ENCODE measurements at regions not wholly inside any gene's neighbourhood (a gene's known extent, or its start where the extent isn't known, plus 50 kb on each side); places are given as distances from the start of the nearest gene placed in this dataset.
"Not testable (repeated sequence)": the region's sequence is repeated elsewhere in the genome, so short reads cannot be mapped to it uniquely, and the experiment has no call there.

GRCh38 chr1:177891809-177892208 is 78.0 kb downstream of the SEC16B start:
- no peak for DNase-seq (ENCODE audit: low read depth)

DNA sequence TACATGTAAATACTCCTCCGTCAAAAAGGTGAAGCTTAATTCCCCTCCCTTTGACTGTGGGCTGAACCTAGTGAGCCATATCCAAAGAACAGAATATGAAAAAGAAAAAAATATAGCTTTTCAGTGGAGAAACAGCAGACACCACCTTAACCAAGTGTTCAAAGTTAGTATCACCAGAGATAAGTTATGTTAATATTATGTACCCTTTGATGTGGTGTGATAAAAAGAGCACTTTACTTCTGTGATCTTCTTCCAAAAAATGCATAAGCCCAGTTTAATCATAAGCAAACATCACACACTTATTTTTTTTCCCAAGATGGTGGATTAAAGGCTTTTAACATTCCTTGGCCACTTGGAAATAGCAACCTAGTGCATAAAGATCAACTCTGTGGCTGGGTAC is 79.4 kb downstream of the SEC16B start:
- no peak for DNase-seq (ENCODE audit: low read depth)

DNA sequence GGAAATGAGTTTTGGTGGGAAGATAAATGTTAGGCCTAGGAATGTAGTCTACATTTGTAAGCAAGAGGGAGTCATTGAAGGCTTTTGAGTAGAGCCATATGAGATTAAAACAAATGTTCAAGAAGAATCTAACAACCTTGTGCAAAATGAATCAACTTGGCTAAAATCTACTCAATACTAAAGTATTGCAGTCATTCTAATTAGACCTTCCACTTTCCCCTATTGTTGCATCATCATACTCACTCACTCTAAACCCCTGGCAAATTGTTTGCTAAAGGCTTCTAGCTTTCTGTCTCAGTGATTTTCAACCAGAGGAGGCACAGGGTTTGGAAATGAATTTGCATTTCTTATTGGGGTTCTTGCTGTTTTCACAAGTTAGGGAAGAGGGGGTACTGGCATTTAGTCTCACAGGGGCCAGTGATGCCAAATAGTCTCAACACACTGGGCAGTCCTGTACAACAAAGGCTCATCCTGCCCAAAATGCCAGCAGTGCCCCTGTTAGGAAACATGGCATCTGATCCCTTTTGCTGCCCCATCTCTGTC is 85.3 kb downstream of the SEC16B start:
- no peak for DNase-seq (ENCODE audit: low read depth)

- DNase-seq (ENCODE audit: low read depth): no peak
Observed at GRCh38 chr1:177883581-177883980, 86.3 kb downstream of the SEC16B start.

DNA sequence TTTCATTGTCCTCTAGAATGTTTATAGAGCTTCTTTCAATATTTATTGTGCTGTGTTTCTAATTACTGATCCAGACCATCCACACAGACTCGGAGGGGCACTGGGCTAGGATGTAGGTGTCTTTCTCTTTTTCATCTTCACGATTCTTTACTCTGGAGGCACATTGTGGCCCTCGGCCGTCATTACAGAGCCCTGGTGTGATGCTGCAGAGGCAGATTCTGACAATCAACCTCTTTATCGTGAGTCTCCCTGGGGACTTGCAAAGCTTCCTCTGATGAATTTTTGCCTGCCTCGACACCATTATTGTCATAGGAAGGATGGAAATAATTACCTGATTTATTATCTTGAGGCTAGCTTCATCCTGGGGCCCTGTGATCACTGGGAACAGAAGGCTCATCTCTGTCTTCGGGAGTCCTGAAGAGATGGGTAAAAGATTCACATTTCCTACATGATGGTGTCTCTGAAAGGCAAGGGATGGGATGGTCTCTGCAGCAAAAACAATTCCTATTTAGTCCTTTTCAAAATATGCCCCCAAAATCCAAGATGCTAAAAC is 89.4 kb downstream of the SEC16B start:
- no peak for DNase-seq (ENCODE audit: low read depth)

- DNase-seq (ENCODE audit: low read depth): no peak
Observed at GRCh38 chr1:177877086-177877485, 92.8 kb downstream of the SEC16B start.

GRCh38 chr1:177873238-177873637 is 96.6 kb downstream of the SEC16B start:
- peak; percentile 93 for DNase-seq (ENCODE audit: low read depth)

GRCh38 chr1:177872308-177872900 is 97.5 kb downstream of the SEC16B start:
- no peak for DNase-seq (ENCODE audit: low read depth)

- DNase-seq (ENCODE audit: low read depth): no peak
Observed at GRCh38 chr1:177871613-177872307, 98.1 kb downstream of the SEC16B start.

DNA sequence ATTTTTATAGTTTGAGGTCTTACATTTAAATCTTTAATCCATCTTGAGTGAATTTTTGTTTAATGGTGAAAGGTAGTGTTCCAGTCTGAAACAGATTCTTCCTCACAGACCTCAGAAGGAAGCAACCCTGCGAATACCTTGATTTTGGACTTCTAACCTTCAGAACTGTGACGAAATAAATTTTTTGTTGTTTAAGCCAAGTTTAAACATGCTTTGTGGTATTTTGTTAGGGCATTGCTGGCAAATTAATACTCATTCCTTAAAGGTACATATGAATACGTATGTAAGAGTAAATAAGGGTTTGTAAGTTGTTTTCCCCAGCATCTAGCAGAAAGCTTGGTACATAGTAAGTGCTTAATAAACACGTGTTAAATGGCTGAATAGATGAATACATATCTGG is 100.3 kb downstream of the SEC16B start:
- DNase-seq (ENCODE audit: low read depth): no peak

- not testable (repeated sequence) for DNase-seq (ENCODE audit: low read depth)
Observed at GRCh38 chr1:177869011-177869410, 100.8 kb downstream of the SEC16B start.

GRCh38 chr1:177865807-177866206 is 104.1 kb downstream of the SEC16B start:
- no peak for DNase-seq (ENCODE audit: low read depth)

DNA sequence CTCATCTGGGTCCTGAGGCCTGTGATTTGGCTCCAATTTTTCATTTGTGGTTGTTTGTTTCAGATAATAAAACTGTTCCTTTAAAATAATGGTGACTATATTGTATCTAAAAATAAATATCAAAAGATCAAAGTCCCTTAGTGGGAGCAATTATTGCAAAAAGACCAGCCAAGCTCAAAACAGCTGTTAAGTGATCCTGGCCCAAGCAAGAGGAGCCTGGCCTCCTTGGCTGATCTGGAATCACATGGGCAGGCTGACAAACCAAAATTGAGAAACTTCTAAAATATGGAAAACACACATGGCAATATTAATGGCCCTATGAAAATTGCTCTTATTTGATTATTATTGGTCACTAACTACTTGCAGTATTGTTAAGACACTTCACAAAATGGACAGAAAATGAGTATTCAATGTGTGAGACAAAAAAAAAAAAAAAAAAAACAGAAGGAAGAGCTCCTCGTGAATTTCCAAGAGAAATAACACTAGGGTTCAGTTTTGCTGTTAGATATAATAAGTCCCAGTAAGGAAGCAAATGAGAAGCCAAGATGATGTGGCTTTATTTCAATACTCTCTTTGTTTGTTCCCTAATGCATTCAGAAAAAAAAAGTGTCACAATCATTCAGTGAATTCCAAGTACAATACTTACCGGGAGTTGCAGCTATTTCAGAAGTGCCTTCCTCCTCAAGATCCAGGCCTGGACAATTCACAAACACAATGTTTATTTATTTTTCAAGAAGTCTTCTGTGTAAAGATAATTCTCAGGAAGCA is 105.1 kb downstream of the SEC16B start:
- DNase-seq (ENCODE audit: low read depth): no peak

GRCh38 chr1:177863796-177864195 is 106.1 kb downstream of the SEC16B start:
- peak; percentile 10 for DNase-seq (ENCODE audit: low read depth)

DNA sequence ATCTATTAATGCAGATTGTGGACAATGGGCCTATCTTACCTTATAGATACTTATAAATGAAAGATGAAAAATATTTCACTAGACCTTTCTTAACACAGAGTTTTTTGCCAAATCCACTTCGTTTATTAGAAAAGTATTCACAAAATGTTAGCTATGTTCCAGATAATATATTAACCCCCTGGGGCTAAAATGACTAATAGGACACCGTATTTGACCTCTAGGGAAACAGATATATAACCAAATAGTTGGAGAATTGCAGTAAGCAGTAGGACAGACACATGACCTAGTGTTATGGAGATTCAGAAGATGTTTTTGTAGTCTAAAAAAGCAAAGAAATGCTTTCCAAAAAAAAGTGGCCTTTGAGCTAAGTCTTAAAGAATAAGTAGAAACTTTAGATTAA is 106.9 kb downstream of the SEC16B start:
- peak; percentile 56 for DNase-seq (ENCODE audit: low read depth)

DNA sequence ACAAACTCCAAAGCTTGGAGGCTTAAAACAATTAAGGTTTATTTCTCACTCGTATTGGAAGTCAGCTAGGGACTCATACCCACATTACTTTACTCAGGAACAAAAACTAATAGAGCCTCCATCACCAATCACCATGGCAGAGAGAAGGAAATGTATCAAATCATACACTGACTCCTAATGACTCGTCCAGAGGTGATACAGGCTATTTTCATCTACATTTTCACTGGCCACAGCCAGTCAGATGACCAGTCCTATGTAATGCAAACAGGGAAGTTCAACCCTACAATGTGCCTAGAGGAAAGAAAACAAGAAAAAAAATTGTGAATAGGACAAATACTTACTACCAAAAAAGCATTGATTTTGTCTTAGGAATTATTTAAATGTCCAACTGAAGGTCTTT is 110.3 kb downstream of the SEC16B start:
- DNase-seq (ENCODE audit: low read depth): peak; percentile 27

DNA sequence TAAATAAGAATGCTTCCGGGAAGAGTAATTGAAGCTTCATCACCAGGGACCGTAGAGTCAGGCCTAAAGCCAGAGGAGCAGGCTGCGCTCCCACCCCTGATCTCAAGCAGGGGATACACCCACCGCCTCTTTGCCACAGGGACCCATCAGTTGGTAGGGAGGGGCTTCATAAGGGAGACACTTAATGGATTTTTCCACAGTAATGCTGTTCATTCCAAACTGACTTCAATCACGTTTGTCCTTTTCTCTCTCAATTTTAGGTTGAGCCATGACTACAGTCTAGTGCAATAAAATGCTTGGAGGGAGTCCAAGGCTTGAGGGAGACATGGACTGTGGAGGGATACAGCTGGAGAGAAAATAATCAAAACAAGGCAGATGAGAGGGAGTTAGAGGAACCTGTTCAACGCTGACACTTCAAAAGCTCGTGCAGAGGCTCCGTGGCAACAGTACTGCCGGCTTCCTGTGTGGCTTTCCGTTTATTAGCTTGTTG is 111.5 kb downstream of the SEC16B start:
- peak; percentile 6 for DNase-seq (ENCODE audit: low read depth)

DNA sequence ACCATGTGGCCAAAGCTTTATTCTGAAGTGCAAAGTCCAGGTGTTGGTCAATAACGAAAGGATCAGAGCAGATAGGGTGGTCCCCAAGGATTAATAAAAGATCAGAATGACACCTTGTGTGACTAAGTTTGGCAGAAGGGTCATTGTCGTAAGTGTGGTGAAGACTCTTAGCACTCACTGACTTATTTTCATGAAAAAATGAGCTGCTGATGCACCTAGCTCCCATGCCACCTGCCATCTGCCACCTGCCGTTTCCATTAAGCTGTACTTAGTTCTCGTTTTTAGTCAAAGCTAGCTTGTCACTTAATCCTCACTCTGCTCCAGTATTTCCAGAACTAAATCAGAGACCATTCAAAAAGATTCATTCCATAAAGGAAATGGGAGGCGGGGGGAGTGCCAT is 112.6 kb downstream of the SEC16B start:
- no peak for DNase-seq (ENCODE audit: low read depth)

- no peak for DNase-seq (ENCODE audit: low read depth)
Observed at GRCh38 chr1:177854951-177855350, 114.9 kb downstream of the SEC16B start.

- no peak for DNase-seq (ENCODE audit: low read depth)
Observed at GRCh38 chr1:177849579-177850290, 120.1 kb downstream of the SEC16B start.

DNA sequence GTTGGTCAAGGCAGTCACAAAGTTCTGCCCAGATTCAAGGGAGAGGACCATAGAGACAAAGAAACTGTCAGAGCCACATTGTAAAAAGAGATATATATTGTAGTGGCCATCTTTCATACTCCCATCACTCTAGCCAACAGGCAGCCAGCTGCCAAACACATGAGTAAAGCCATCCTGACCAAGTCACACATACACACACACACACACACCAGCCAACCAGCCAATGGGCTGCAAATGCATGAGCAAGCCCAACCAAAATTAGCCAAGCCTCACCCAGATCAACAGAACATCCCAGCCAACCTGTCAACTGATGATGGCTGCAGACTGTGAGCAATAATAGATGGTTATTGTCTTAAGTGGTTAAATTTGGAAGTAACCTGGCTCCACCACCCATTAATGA is 120.7 kb downstream of the SEC16B start:
- DNase-seq (ENCODE audit: low read depth): peak; percentile 31

DNA sequence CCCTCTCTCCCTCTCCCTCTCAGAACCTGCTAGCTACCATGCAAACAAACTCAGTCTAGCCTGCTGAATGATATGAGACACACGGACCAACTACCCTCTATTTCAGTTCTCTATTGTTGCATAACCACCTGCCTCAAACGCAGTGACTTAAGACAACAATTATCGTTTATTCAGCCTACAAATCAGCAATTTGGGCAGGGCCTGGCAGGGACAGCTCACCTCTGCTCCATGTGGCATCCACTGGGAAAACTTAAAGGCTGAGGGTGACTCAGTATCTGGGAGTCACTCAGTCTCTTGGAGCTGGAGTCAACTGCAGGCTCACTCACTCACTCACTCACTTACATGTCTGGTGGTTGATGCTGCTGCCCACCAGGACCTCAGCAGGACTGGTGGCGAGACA is 121.3 kb downstream of the SEC16B start:
- DNase-seq (ENCODE audit: low read depth): peak; percentile 74

Measured in ELR (cell line).